OCI-LY7 (cell line): ENCODE measurements at regions not wholly inside any gene's neighbourhood (a gene's known extent, or its start where the extent isn't known, plus 50 kb on each side); places are given as distances from the start of the nearest gene placed in this dataset.

Experiments
- EZH2phosphoT487 ChIP-seq: fragments of 200-600 bp; sonication (generic); IDR thresholded peaks from 2 replicates; pipeline ENCODE4 v1.6.1; 2018; ENCODE audit warnings: low read depth, borderline replicate concordance, mild to moderate bottlenecking, mixed run types, antibody characterized with exemption, low read length, moderate library complexity, mixed read lengths
- TF ChIP-seq, protein P1 (sequence below): fragments of 200-600 bp; sonication (generic); conservative IDR thresholded peaks from 2 replicates; pipeline ENCODE4 v1.5.1; 2014; ENCODE audit warnings: mild to moderate bottlenecking, antibody characterized with exemption, low read length, moderate library complexity, mixed read lengths

DNA sequence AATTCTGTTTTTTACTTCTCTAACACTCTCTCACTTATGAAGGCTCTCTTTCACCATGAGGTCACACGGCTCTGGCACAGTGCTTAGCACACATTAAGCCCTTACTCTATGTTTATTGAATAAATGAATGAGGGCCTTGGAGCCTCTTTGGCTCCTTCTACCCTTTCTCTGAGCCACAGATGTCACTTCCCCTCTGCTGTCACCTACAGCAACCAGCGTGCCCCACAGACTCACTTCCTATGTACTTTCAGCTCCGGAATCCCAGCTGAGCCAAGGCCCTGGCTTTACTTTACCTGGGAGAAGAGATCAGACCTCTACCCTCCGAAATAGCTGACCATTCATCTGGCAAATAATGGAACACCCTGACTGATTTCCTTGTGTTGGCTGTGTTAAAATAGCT lies 53.7 kb upstream of the HMCN1 start:
- TF ChIP-seq, protein P1, sequence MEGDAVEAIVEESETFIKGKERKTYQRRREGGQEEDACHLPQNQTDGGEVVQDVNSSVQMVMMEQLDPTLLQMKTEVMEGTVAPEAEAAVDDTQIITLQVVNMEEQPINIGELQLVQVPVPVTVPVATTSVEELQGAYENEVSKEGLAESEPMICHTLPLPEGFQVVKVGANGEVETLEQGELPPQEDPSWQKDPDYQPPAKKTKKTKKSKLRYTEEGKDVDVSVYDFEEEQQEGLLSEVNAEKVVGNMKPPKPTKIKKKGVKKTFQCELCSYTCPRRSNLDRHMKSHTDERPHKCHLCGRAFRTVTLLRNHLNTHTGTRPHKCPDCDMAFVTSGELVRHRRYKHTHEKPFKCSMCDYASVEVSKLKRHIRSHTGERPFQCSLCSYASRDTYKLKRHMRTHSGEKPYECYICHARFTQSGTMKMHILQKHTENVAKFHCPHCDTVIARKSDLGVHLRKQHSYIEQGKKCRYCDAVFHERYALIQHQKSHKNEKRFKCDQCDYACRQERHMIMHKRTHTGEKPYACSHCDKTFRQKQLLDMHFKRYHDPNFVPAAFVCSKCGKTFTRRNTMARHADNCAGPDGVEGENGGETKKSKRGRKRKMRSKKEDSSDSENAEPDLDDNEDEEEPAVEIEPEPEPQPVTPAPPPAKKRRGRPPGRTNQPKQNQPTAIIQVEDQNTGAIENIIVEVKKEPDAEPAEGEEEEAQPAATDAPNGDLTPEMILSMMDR: no peak
- no peak for TF ChIP-seq EZH2phosphoT487
